ENCODE measurements at regions not wholly inside any gene's neighbourhood (a gene's known extent, or its start where the extent isn't known, plus 50 kb on each side); places are given as distances from the start of the nearest gene placed in this dataset.

DNA sequence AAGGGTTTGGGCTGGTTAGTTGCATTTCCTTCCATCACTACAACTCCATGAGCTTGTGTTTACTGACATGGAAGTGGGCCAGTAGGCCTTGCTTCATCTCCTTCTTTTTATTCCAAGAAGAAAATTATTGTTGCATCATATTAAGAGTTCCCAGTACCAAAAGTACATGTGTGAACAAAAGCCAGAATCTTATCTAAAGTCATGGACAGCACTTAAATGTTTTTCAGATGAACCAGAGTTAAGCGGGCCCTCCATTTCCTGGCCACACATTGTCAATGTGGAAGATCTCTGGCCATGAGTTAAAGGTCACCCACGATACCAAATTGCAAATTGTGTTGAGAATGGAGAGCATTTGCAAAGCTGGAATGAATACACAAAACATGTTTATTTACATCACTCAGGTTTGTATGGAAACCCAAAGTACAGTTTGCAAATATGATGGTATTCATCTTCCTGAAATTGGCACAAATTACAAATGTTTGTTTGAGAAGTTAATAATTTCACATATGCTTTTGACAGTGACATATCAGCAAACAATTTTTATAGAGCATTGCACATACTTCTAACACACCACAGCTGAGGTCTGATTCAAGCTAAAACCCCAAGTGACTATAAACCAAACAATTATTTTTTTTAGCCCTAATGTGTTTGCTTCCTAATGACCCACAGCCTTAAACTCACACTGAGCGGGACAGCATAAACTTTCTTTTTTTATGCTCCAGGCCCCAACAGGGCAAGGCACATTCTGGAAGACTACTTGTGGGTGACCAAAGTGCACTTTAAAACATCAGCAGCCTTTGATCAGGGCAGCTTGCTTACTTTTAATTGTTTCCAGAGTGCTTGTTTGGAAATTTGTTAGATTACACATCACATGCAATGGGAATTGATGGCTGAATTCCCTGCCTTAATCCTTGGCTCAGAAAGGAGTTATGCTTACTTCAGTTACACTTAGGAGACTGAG lies 502.9 kb upstream of the SLIT2 start:
- H3K4me3 ChIP-seq (ENCODE audit: control insufficient read depth, low read depth, low read length) = no peak overlapping the region
- TF ChIP-seq, protein P1, sequence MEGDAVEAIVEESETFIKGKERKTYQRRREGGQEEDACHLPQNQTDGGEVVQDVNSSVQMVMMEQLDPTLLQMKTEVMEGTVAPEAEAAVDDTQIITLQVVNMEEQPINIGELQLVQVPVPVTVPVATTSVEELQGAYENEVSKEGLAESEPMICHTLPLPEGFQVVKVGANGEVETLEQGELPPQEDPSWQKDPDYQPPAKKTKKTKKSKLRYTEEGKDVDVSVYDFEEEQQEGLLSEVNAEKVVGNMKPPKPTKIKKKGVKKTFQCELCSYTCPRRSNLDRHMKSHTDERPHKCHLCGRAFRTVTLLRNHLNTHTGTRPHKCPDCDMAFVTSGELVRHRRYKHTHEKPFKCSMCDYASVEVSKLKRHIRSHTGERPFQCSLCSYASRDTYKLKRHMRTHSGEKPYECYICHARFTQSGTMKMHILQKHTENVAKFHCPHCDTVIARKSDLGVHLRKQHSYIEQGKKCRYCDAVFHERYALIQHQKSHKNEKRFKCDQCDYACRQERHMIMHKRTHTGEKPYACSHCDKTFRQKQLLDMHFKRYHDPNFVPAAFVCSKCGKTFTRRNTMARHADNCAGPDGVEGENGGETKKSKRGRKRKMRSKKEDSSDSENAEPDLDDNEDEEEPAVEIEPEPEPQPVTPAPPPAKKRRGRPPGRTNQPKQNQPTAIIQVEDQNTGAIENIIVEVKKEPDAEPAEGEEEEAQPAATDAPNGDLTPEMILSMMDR (conservative IDR thresholded peaks at IDR 0.05; ENCODE audit: control insufficient read depth, insufficient read depth, low read depth, low read length) = no peak
- DNase-seq (ENCODE audit: low read depth) = peak; percentile 91

DNA sequence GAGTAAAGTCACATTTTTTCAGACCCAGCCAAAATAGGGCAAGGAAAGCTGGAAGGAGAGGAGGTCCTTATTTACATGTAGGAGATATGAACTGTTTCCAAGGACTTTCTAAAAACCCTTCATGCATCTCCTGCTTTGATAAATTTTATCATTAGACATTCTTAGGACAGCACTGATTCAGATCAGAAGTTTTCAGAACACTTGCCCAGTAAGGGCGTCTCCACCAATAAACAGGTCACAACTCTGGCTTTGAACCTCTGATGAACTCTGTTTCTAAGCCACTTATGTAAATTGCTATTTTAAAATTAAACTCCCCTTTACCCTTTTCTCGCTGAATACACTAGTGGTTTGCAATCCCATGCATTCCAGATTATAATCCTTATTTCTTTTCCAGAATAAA lies 505.3 kb upstream of the SLIT2 start:
- TF ChIP-seq, protein P1 (conservative IDR thresholded peaks at IDR 0.05; ENCODE audit: control insufficient read depth, insufficient read depth, low read depth, low read length) = no peak
- H3K4me3 ChIP-seq (ENCODE audit: control insufficient read depth, low read depth, low read length) = no peak overlapping the region
- DNase-seq (ENCODE audit: low read depth) = no peak

DNA sequence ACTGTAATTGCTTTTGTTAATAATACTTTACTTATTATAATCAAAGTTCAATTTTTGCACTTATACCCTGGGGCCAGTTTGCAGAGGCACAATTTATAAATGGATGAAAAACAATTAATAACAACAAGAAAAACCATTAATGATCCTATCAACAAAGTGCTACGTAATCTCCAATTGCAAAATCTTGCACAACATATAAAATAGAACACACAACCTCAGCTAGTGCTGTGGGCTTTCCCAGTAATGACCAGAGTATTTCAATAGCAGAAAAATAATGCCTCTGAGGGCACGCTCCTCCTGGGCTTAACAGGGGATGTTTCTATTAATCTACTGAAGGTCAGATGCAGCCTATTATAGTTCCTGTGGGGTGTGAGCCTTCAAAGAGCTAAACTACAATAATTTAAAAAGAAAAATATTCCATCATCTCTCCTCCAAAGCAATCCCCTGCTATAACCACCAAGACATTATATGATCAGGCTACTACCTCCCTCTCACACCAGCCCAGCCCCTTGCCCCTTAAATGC lies 508.5 kb upstream of the SLIT2 start:
- TF ChIP-seq, protein P1 (conservative IDR thresholded peaks at IDR 0.05; ENCODE audit: control insufficient read depth, insufficient read depth, low read depth, low read length) = no peak
- H3K4me3 ChIP-seq (ENCODE audit: control insufficient read depth, low read depth, low read length) = no peak overlapping the region
- DNase-seq (ENCODE audit: low read depth) = no peak

DNA sequence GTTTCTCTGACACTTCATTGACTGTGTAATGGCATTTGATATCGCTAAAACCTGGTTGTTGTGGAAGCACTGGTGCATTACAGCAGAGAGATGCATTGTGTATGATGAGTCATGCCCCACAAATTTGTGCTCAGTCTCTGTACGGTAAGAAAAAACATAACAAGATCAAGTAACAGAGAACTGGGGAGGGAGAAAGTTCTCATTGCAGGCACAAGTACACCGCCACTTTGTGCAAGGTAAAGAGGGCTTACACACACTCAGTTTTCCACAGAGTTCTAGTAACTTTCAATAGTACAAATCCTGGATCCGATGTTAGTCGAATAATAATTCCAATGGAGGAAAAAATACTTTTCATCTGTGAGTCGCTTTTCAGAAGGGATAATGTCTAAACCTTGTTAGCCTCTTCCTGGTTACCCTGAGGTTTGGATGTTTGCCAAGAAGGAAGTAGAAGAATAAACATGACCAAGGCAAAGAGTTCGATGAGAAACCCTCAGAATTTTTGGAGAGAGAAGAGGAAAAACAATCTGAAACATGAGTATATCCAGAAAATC lies 512.5 kb upstream of the SLIT2 start:
- TF ChIP-seq, protein P1 (conservative IDR thresholded peaks at IDR 0.05; ENCODE audit: control insufficient read depth, insufficient read depth, low read depth, low read length) = no peak
- peak; percentile 89 for DNase-seq (ENCODE audit: low read depth)
- no peak overlapping the region for H3K4me3 ChIP-seq (ENCODE audit: control insufficient read depth, low read depth, low read length)

DNA sequence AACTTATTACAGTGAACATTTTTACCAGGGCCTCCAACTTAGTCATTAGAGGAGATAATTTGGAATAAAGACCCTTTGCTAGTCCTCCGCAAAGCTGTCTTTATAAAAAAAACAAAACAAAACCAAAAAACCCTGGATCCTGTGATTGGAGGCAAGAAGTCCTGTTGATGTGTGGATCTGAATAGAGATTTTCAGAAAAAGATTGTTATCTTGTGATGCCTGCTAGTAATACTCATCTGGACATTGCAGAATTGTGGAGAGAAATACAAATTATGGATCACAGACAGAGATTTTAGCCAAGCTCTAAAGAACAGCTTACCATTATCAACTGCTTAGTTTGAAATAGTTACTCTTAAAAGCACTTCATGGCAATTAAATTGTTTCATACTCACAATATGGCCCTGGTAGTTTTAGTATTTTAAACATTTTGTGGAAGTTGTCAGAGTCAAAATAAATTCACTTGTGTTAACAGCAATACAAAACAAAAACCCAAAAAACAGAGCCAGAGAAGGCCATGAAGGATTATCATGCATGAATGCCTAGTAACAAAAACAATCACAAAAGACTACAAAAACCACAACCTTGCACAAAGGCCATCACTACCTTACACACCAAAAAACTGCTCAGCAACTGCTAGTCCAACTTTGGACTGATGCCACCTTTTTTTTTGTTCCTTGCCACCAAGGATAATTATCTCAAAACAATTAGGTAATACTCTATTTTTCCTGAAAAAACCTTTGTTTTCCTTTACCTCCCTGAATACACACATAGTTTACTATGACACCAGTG lies 514.5 kb upstream of the SLIT2 start:
- TF ChIP-seq, protein P1 (conservative IDR thresholded peaks at IDR 0.05; ENCODE audit: control insufficient read depth, insufficient read depth, low read depth, low read length) = no peak
- H3K4me3 ChIP-seq (ENCODE audit: control insufficient read depth, low read depth, low read length) = no peak overlapping the region
- DNase-seq (ENCODE audit: low read depth) = no peak

DNA sequence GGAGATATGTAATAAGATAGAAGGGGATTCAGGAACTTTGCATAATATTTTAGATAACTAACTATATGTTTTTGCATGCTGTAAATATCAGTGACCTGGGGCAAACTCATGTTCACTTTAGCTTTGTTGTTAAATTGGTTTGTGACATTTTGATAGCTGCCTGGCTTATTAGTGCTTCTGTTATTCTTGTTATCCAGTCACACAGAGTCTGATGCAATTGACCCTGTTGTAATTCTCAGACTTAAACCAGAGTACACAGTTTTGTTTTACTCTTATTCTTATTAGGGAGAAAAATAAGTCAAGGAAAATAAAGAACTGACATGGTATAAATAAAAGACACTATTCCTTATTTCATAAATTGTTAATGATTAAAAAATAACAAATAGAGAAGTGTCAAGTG lies 516.7 kb upstream of the SLIT2 start:
- TF ChIP-seq, protein P1 (conservative IDR thresholded peaks at IDR 0.05; ENCODE audit: control insufficient read depth, insufficient read depth, low read depth, low read length) = no peak
- H3K4me3 ChIP-seq (ENCODE audit: control insufficient read depth, low read depth, low read length) = no peak overlapping the region
- no peak for DNase-seq (ENCODE audit: low read depth)
